Loucy (cell line): ENCODE measurements at regions not wholly inside any gene's neighbourhood (a gene's known extent, or its start where the extent isn't known, plus 50 kb on each side); places are given as distances from the start of the nearest gene placed in this dataset.

ENCODE experiments used
- H2AFZ ChIP-seq: fragments of 200-600 bp; sonication (generic); 2 replicates; pipeline ENCODE4 v1.6.0; 2016; ENCODE audit warnings: antibody characterized with exemption, mild to moderate bottlenecking, low read length, moderate library complexity
- H3F3A ChIP-seq: fragments of 200-600 bp; 2 replicates; pipeline ENCODE4 v1.6.0; 2016; ENCODE audit warnings: antibody characterized with exemption, low read depth, mild to moderate bottlenecking
- H3K27me3 ChIP-seq: fragments of 200-600 bp; sonication (generic); 2 replicates; pipeline ENCODE4 v1.6.1; 2014; ENCODE audit warnings: low read length, mild to moderate bottlenecking; ENCODE audit not compliant: insufficient read depth, poor library complexity, severe bottlenecking
- H3K36me3 ChIP-seq: fragments of 200-600 bp; sonication (generic); 2 replicates; pipeline ENCODE4 v1.6.1; 2016; ENCODE audit warnings: low read length; ENCODE audit not compliant: insufficient read depth
- H3K4me1 ChIP-seq: fragments of 200-600 bp; sonication (generic); 2 replicates; pipeline ENCODE4 v1.5.1; 2014; ENCODE audit warnings: low read length, mild to moderate bottlenecking; ENCODE audit not compliant: insufficient read depth, poor library complexity, severe bottlenecking
- H3K4me2 ChIP-seq: fragments of 200-600 bp; sonication (generic); 2 replicates; pipeline ENCODE4 v1.6.0; 2014; ENCODE audit warnings: antibody characterized with exemption, low read length, low read depth, mild to moderate bottlenecking; ENCODE audit not compliant: poor library complexity, severe bottlenecking
- H3K4me3 ChIP-seq: fragments of 200-600 bp; sonication (generic); 2 replicates; pipeline ENCODE4 v1.5.1; 2014; ENCODE audit warnings: low read length, mild to moderate bottlenecking, mixed read lengths; ENCODE audit not compliant: poor library complexity, severe bottlenecking
- H3K79me2 ChIP-seq: fragments of 200-600 bp; sonication (generic); 2 replicates; pipeline ENCODE4 v1.6.1; 2014; ENCODE audit warnings: low read length; ENCODE audit not compliant: insufficient read depth
- H3K9ac ChIP-seq: fragments of 200-600 bp; sonication (generic); 2 replicates; pipeline ENCODE4 v1.6.0; 2014; ENCODE audit warnings: mild to moderate bottlenecking, low read depth, low read length, moderate library complexity; ENCODE audit not compliant: poor library complexity, severe bottlenecking
- H3K9me2 ChIP-seq: fragments of 200-600 bp; sonication (generic); replicated peaks from 2 replicates; pipeline ENCODE4 v1.6.1; 2016; ENCODE audit warnings: low read depth, low read length, mixed read lengths
- H3K9me3 ChIP-seq: fragments of 200-600 bp; sonication (generic); 2 replicates; pipeline ENCODE4 v1.6.1; 2014; ENCODE audit warnings: mild to moderate bottlenecking, antibody characterized with exemption, low read length, low read depth; ENCODE audit not compliant: insufficient read depth
- H4K20me1 ChIP-seq: fragments of 200-600 bp; sonication (generic); 2 replicates; pipeline ENCODE4 v1.6.0; 2014; ENCODE audit warnings: antibody characterized with exemption, low read length, mild to moderate bottlenecking; ENCODE audit not compliant: insufficient read depth, poor library complexity, severe bottlenecking
- CTCF ChIP-seq: fragments of 200-600 bp; sonication (generic); conservative IDR thresholded peaks from 2 replicates; pipeline ENCODE4 v1.5.1; 2014; ENCODE audit warnings: mild to moderate bottlenecking, antibody characterized with exemption, low read length
- EZH2phosphoT487 ChIP-seq: fragments of 200-600 bp; IDR thresholded peaks from 2 replicates; pipeline ENCODE4 v1.6.1; 2018; ENCODE audit warnings: antibody characterized with exemption, mild to moderate bottlenecking, moderate library complexity, borderline replicate concordance

- TF ChIP-seq EZH2phosphoT487 = no peak
- no peak for TF ChIP-seq CTCF
- Histone ChIP-seq H2AFZ (no peak overlapping the region), H3F3A (no peaks in the 10 kb centered on the region), H3K4me2 (no peak overlapping the region), H3K79me2 (no peaks in the 10 kb centered on the region), H3K4me1 (no peaks in the 10 kb centered on the region), H3K9me3 (no peaks in the 10 kb centered on the region), H3K9ac (no peak overlapping the region), H3K9me2 (no peaks in the 10 kb centered on the region), H3K4me3 (no peak overlapping the region), H3K36me3 (no peaks in the 10 kb centered on the region), H3K27me3 (no peaks in the 10 kb centered on the region), H4K20me1 (no peaks in the 10 kb centered on the region)
These were observed 1357.7 kb upstream of the CITED2 start for GRCh38 chr6:140732155-140732554.

- no peaks in the 10 kb centered on the region for H3K9me2 ChIP-seq
- H2AFZ ChIP-seq = no peak overlapping the region
- H3K9ac ChIP-seq = no peak overlapping the region
- H3K36me3 ChIP-seq = no peaks in the 10 kb centered on the region
- no peaks in the 10 kb centered on the region for H3K27me3 ChIP-seq
- TF ChIP-seq CTCF (no peak), EZH2phosphoT487 (no peak)
- no peaks in the 10 kb centered on the region for H3F3A ChIP-seq
- H3K4me2 ChIP-seq = no peak overlapping the region
- H3K4me1 ChIP-seq = no peaks in the 10 kb centered on the region
- no peaks in the 10 kb centered on the region for H3K9me3 ChIP-seq
- no peak overlapping the region for H3K4me3 ChIP-seq
- no peaks in the 10 kb centered on the region for H4K20me1 ChIP-seq
- no peaks in the 10 kb centered on the region for H3K79me2 ChIP-seq
These were observed 1357.3 kb upstream of the CITED2 start for GRCh38 chr6:140731741-140732140.

GRCh38 chr6:140729521-140729920, 1355.1 kb upstream of the CITED2 start:
- no peak overlapping the region for H2AFZ ChIP-seq
- no peaks in the 10 kb centered on the region for H3F3A ChIP-seq
- no peak for TF ChIP-seq CTCF
- no peak for TF ChIP-seq EZH2phosphoT487
- H3K4me2 ChIP-seq = no peak overlapping the region
- H3K9ac ChIP-seq = no peak overlapping the region
- H3K4me1 ChIP-seq = no peaks in the 10 kb centered on the region
- H3K36me3 ChIP-seq = no peaks in the 10 kb centered on the region
- no peaks in the 10 kb centered on the region for H3K9me3 ChIP-seq
- H3K79me2 ChIP-seq = no peaks in the 10 kb centered on the region
- H4K20me1 ChIP-seq = no peaks in the 10 kb centered on the region
- no peaks in the 10 kb centered on the region; the same call in 1 of the 2 replicates for H3K9me2 ChIP-seq
- no peak overlapping the region for H3K4me3 ChIP-seq
- no peaks in the 10 kb centered on the region for H3K27me3 ChIP-seq
